ENCODE measurements at regions not wholly inside any gene's neighbourhood (a gene's known extent, or its start where the extent isn't known, plus 50 kb on each side); places are given as distances from the start of the nearest gene placed in this dataset.
"Not testable (repeated sequence)": the region's sequence is repeated elsewhere in the genome, so short reads cannot be mapped to it uniquely, and the experiment has no call there.

DNA sequence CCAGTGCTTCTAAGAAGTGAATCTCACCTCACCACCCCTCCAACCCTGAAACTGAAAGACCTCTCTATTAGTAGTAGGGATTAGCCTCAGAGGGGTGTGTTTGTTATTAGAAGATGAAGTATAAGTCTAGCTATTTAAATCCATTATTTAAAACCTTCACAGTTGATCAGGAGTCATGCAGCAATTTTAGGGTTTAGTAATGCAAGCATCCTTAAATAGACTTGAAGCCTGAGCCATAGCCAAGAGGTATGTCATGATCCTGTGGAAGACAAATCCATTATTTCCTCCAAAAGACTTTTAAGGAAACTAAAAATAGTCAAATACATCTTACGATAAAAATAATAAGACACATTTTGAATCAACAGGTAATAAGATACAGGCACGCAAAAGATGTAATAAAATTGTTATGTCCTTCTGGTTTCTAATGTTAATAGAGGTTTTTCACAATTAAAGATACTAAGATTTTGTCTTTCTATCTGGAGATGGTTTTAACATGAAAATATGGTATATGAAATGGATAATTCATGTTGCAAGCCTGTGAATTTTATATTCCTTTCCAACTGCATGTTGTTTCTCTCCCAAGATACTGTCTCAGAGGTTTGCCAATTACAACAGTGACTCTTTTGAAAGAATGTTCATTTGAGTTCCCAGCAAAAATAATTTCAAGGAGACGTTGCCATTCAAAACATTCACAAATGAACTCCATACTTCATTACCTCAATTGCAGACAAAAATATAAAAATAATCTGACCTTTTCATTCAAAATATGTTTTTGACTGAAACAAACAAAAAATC is 68.0 kb downstream of the LUZP4 start:
- no peak for FAIRE-seq

GRCh38 chrX:115359508-115359907 is 70.0 kb downstream of the LUZP4 start:
- FAIRE-seq: not testable (repeated sequence)

DNA sequence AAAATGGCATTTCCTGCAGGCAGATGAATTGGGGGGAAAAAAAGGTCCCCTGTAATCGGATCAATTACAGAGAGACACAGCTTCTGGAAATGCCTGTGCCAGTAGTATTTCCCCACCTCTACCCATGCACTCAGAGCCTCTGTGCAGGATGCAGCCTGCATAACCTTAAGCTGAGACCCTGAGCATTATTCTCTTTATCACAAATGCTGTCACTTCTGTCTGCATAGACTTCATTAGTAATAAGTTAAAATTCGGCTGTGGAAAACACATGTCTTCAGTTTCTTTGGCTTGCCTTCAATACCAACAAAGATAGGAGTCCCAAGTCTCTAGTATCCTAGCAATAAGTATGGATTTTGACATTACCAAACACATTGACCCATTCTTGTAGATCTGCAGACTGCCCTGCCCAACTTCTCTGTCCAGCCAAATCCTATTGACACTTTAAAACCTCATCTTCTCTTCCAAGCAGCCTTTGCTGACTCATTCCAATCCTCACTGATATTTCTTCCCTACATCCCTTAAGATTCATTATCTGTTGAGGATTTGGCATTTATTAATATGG is 70.8 kb downstream of the LUZP4 start:
- no peak for FAIRE-seq

DNA sequence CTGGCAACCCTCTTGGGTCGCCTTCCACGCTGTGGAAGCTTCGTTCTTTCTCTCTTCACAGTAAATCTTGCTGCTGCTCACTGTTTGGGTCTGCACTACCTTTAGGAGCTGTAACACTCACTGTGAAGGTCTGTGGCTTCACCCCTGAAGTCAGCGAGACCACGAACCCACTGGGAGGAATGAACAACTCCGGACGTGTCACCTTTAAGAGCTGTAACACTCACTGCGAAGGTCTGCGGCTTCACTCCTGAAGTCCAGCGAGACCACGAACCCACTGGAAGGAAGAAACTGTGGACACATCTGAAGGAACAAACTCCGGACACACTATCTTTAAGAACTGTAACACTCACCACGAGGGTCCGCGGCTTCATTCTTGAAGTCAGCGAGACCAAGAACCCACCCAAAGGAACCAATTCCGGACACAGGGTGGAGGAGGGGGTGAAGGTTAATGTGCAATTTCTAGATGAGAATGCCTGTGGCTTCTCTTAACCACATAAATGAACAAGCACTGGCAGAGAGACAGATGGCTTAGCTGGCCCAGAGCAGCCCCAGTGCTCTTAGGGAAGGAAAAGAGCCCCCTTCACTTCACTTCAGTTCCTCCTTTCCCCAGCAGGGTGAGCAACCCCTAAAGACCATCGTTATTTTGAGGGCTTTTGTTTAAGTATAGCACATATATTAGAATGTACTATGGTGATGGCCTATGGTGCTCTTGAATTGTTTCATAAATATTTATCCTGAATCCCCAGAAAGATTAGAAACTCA is 73.0 kb downstream of the LUZP4 start:
- FAIRE-seq: no peak

GRCh38 chrX:115363372-115363771 is 73.9 kb downstream of the LUZP4 start:
- FAIRE-seq: peak; percentile 27

DNA sequence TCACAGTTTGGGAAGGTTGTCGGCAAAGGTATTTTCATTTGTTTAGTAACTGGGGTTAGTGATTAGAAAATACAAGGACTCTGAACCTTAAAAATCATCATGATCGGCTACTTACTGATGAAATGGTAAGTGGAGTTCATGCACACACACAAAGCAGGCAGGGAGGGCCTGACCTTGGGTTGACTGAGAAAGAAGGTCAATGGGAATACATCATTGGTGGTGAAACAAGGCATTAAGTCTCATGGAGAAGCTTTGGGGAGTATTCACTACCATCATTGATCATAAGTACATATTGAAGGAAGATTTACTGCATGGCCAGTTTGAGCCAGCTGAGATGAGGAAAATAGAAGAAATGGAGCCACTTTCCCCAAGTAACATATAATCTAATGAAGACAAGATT is 74.4 kb downstream of the LUZP4 start:
- no peak for FAIRE-seq

GRCh38 chrX:115364670-115365069 is 75.2 kb downstream of the LUZP4 start:
- no peak for FAIRE-seq

GRCh38 chrX:115366535-115366934 is 77.0 kb downstream of the LUZP4 start:
- FAIRE-seq: no peak

DNA sequence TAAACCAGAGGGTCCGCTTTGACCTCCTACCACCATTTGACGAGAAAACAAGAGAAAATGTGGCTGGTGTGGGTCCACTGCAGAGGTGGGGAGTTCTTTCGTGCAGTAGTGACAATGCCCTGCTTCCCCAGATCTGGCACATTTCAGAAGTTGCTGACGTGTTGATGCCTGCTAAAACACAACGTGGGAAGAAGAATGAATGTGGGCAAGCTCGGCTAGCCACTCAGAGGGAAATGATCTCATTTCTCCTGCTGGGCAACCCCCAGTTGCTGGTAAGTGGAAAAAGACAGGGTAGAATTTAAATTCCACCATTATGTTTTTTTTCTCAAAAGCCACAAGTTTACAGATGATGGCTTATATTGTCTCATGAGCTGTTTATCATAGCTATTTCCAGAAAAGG is 77.9 kb downstream of the LUZP4 start:
- no peak for FAIRE-seq

DNA sequence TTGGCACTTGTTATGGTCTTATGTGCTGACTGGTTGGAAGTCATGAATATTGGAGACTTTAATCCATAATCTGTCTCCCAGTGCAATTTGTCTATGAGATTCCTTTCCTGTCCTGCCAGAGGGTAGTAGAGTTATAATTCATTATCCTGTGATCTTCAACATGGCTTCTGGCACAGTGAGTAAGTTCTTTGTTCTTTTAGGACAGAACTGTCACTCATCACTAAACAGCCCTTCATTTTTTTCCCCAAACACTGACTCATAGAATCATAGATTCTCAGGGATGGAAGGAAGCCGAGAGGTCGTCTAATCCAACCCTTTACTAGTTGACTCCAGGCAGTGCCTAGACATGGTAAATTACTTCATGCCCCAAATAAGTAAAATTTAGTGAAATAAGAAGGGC is 78.4 kb downstream of the LUZP4 start:
- no peak for FAIRE-seq

DNA sequence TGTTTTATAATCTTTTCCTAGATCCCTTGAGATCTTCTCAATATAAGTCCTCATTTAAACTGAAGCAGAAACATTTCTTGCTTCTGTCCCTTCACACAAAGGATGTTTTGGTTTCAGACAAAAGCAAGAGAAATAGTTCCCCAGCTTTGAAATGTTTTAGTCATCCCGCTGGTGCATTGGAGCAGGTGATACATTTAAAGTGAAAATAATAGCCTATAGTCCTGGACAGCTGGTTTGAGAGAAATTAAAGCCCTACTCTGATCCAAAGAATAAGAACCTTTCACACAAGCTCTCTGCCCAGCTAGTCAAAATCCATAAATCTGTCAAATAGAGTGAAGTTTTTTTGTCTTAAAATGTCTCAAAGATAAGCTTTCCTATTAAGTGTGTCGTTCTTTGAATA is 79.4 kb downstream of the LUZP4 start:
- FAIRE-seq: no peak

DNA sequence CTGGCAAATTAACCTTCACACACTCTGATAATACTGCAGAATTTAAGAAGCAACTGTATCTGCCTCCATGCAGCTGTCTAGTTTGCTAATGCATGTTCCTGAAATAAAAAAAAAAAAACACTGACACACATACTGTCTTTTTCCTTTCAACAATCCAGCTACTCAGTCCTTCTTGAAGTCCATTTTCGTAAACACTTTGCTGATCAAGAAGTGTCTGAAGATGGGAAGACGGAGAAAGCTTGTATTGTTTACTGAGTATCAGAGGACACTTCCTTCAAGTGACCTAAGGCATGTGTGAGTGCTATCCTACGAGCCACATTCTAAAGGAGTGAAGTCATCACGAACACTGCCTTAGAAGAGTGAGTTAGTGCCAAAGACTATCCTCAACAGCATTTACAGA is 82.6 kb downstream of the LUZP4 start:
- no peak for FAIRE-seq

DNA sequence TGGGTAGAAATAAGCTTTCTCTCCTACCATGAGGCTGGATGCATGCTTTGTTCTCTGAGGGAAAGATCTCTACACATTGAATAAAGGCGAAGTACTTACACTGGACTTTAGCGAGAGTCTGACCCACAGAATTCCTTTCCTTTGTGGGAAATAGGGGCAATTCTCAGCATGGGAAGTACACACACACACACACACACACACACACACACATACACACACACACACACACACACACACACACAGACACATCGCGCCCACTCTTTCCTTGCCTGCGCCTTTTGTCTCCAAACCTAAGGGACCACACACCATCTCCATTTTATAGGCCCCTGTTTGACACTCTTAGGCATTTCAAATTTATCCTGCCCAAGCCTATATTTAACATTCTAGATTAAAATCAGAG is 83.8 kb downstream of the LUZP4 start:
- no peak for FAIRE-seq

GRCh38 chrX:115378471-115378870 is 89.0 kb downstream of the LUZP4 start:
- FAIRE-seq: no peak

- FAIRE-seq: no peak
These were observed 97.8 kb downstream of the LUZP4 start for GRCh38 chrX:115387327-115387726.

DNA sequence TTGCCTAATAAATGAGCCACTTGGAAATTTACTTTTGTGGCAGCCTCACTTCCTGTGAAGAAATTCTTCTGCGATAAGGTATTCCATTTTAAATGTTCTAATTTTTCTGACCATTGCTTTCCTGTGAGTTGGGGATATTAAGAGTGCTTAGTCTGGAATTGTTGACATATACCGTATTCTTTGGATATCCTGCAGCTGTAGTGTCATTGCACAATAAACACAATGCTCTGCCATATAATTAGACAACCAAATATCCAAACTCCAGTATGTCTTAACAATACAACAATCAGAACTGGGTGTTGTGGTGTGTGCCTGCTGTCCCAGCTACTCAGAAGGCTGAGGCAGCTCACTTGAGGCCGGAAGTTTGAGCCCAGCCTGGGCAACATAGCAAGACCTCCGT is 99.4 kb downstream of the LUZP4 start:
- FAIRE-seq: no peak

DNA sequence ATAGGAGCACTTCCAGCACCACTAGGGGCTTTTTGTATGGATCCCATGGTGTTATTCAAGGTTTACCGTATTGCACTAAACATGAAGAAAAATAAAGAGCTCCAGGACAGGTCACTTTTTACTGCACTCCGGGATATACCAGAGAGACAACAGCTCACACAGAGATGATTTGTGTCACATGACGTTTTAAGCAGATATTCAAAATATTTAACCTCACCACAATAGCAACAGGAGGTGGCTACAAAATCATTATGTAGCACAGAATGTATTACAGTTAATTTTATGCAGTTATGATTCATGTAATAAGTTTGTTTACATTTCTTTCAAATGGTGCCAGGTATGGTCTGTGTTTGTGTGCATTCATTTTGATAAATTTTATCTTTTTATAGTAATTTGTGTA is 100.6 kb downstream of the LUZP4 start:
- FAIRE-seq: no peak

DNA sequence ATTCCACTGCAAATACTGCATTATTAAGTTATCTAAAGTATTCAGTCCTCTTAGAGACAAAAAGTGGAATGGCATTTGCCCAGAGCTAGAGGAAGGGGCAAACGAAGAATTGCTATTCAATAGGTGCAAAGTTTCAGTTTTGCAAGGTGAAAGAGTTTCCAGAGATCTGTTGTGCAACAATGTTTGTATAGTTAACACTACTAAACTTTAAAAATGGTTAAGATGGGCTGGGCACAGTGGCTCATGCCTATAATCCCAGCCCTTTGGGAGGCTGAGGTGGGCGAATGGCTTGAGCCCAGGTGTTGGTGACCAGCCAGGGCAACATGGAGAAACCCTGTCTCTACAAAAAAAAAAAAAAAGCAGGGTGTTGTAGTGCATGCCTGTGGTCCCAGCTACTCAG is 102.5 kb downstream of the LUZP4 start:
- no peak for FAIRE-seq

GRCh38 chrX:115392871-115393270 is 103.4 kb downstream of the LUZP4 start:
- no peak for FAIRE-seq

- no peak for FAIRE-seq
These were observed 103.8 kb downstream of the LUZP4 start for GRCh38 chrX:115393271-115393670.

DNA sequence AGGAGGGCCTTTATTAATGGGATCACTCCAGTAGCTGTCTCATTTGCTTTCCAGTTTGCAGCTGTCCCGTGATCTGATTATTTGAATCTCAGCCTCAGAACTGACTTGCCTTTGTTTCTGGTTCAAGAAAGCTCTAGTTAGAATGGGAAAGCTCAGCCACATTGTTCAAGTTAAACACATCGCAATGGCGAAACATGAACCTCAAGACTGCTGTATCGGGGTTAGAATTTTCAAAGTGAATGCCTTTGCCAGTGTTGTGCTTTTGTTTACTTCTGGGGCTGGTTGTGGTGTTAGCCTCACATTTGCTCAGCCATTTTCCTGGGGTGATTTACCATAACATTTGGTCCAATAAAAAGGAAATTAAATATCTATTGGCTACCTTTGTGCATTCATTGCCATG is 105.3 kb downstream of the LUZP4 start:
- not testable (repeated sequence) for FAIRE-seq

- no peak for FAIRE-seq
These were observed 109.8 kb downstream of the LUZP4 start for GRCh38 chrX:115399306-115399705.

- no peak for FAIRE-seq
These were observed 111.4 kb downstream of the LUZP4 start for GRCh38 chrX:115400960-115401359.

DNA sequence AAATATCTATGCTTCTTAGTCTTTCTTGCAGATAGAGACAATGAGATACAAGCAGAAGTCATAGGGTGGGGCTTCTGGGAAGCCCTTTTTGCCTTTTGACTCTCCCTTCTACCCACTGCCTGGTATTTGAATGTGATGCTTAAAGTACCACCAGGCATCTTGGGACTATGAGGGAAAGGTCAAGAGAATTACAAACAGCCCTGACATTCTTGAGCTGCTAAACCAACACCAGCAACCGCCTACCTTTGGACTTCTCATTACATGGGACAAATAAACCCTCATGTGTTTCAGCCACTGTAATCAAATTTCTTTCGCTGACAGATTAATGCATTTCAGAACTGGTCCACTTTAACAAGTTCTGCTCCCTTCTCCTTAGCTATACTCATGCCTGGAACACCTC is 112.8 kb downstream of the LUZP4 start:
- no peak for FAIRE-seq
